ENCODE measurements at regions not wholly inside any gene's neighbourhood (a gene's known extent, or its start where the extent isn't known, plus 50 kb on each side); places are given as distances from the start of the nearest gene placed in this dataset.

GRCh38 chrX:142084611-142085010 is 120.5 kb downstream of the MAGEC2 start:
- H3K4me3 Mint-ChIP-seq (ENCODE audit: unreplicated experiment), result no peak overlapping the region
- H3K27ac Mint-ChIP-seq (ENCODE audit: unreplicated experiment), result no peak overlapping the region
- no peaks in the 10 kb centered on the region for H3K36me3 Mint-ChIP-seq (ENCODE audit: low read depth)
- H3K27me3 Mint-ChIP-seq (ENCODE audit: low read depth), result no peaks in the 10 kb centered on the region
- TF ChIP-seq CTCF (IDR thresholded peaks at IDR 0.05), result no peak
- DNase-seq (ENCODE audit: low spot score), result no peak
- peaks cover 34% of the 10 kb centered on the region for H3K9me3 Mint-ChIP-seq (ENCODE audit: low read depth)
- H3K4me1 Mint-ChIP-seq (ENCODE audit: low read depth), result no peaks in the 10 kb centered on the region

DNA sequence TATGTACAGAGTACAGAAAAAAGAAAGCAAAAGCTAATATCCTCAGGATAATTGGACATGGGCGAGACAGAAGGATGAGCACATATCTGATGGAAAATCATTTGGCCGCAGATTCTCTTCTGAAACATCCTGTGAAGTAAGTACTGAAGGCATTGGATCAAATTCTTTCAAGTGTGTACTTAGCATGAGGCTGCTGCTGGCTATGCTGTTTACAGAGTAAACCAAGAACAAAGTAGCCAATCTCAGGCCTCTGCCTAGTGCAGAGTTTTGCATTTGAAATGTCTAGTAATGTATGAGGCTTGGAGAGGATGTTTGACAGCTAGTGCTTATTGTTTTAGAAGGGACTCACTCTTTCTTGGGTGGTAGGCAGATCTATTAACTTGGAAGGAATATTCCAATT is 128.5 kb downstream of the MAGEC2 start:
- Mint-ChIP-seq H3K27ac (ENCODE audit: unreplicated experiment) (no peak overlapping the region), H3K27me3 (ENCODE audit: low read depth) (no peaks in the 10 kb centered on the region), H3K9me3 (ENCODE audit: low read depth) (peaks cover 33% of the 10 kb centered on the region), H3K4me1 (ENCODE audit: low read depth) (no peaks in the 10 kb centered on the region), H3K4me3 (ENCODE audit: unreplicated experiment) (no peak overlapping the region), H3K36me3 (ENCODE audit: low read depth) (no peaks in the 10 kb centered on the region)
- TF ChIP-seq CTCF (IDR thresholded peaks at IDR 0.05), result no peak
- no peak for DNase-seq (ENCODE audit: low spot score)

GRCh38 chrX:142068365-142068764 is 136.7 kb downstream of the MAGEC2 start:
- no peaks in the 10 kb centered on the region for H3K27me3 Mint-ChIP-seq (ENCODE audit: low read depth)

GRCh38 chrX:142060191-142060590 is 144.9 kb downstream of the MAGEC2 start:
- Mint-ChIP-seq H3K27ac (ENCODE audit: unreplicated experiment) (no peak overlapping the region), H3K36me3 (ENCODE audit: low read depth) (no peaks in the 10 kb centered on the region), H3K27me3 (ENCODE audit: low read depth) (no peaks in the 10 kb centered on the region), H3K4me3 (ENCODE audit: unreplicated experiment) (no peak overlapping the region), H3K4me1 (ENCODE audit: low read depth) (no peaks in the 10 kb centered on the region), H3K9me3 (ENCODE audit: low read depth) (peaks cover 22% of the 10 kb centered on the region)
- no peak for TF ChIP-seq CTCF (IDR thresholded peaks at IDR 0.05)
- DNase-seq (ENCODE audit: low spot score), result no peak

More at GRCh38 chrX:142068365-142068764, 136.7 kb downstream of the MAGEC2 start:
- Mint-ChIP-seq H3K4me1 (ENCODE audit: low read depth) (no peaks in the 10 kb centered on the region), H3K4me3 (ENCODE audit: unreplicated experiment) (no peak overlapping the region), H3K9me3 (ENCODE audit: low read depth) (peaks cover 15% of the 10 kb centered on the region), H3K36me3 (ENCODE audit: low read depth) (no peaks in the 10 kb centered on the region), H3K27ac (ENCODE audit: unreplicated experiment) (no peak overlapping the region)
- no peak for DNase-seq (ENCODE audit: low spot score)
- TF ChIP-seq CTCF (IDR thresholded peaks at IDR 0.05), result no peak

DNA sequence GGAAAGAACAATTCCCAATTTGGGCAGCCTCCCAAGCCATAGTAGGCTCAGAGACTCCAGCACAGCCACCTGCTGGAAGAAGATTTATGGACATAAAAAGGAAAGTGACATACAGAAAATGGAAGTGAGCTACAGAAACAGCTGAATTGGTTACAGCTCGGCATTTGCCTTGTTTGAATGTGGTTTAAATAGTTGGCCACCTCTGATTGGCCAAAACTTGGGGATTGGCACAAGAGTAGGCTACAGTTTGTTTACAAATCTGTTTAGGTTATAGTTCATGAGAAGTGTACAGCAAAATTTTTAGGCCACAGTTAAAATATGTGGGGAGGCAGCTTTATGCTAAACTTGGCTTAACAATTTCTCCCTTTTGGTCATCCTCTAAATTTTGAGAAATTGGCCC is 150.4 kb downstream of the MAGEC1 start:
- TF ChIP-seq CTCF (IDR thresholded peaks at IDR 0.05), result no peak
- no peaks in the 10 kb centered on the region for H3K36me3 Mint-ChIP-seq (ENCODE audit: low read depth)
- H3K4me1 Mint-ChIP-seq (ENCODE audit: low read depth), result no peaks in the 10 kb centered on the region
- DNase-seq (ENCODE audit: low spot score), result no peak
- H3K27me3 Mint-ChIP-seq (ENCODE audit: low read depth), result no peaks in the 10 kb centered on the region
- H3K9me3 Mint-ChIP-seq (ENCODE audit: low read depth), result peaks cover 19% of the 10 kb centered on the region
- H3K4me3 Mint-ChIP-seq (ENCODE audit: unreplicated experiment), result no peak overlapping the region
- no peak overlapping the region for H3K27ac Mint-ChIP-seq (ENCODE audit: unreplicated experiment)
